Brain microvascular endothelial cell (primary cell): ENCODE measurements at regions not wholly inside any gene's neighbourhood (a gene's known extent, or its start where the extent isn't known, plus 50 kb on each side); places are given as distances from the start of the nearest gene placed in this dataset.

Experiments
- DNase-seq: peaks from one replicate; pipeline ENCODE4 v3.0.0-alpha.2; 2020
- H3K27ac ChIP-seq: fragments of 250-450 bp; sonication (Bioruptor Pico); 2 replicates; pipeline ENCODE4 v1.5.1; 2020; ENCODE audit warnings: mild to moderate bottlenecking, moderate library complexity
- H3K27me3 ChIP-seq: fragments of 250-450 bp; sonication (Bioruptor Pico); replicated peaks from 2 replicates; pipeline ENCODE4 v1.5.1; 2020; ENCODE audit warnings: mild to moderate bottlenecking
- H3K36me3 ChIP-seq: fragments of 250-450 bp; sonication (Bioruptor Pico); replicated peaks from 2 replicates; pipeline ENCODE4 v1.5.1; 2020; ENCODE audit warnings: mild to moderate bottlenecking
- H3K4me3 ChIP-seq: 2 replicates; pipeline ENCODE4 v1.5.1; 2011; ENCODE audit warnings: low read depth, mild to moderate bottlenecking, control low read depth, low read length, moderate library complexity
- CTCF ChIP-seq: IDR thresholded peaks from 2 replicates; pipeline ENCODE4 v1.5.1; 2011; ENCODE audit warnings: low read depth, mild to moderate bottlenecking, moderate library complexity, low read length, control low read depth, inconsistent platforms; ENCODE audit errors: missing control alignments
- in situ Hi-C: cut with HindIII; loops from 2 replicates; pipeline ENCODE4 v1.10.0; 2017; ENCODE audit warnings: low sequenced_read_pairs, low pct_ligation_motif_present

- no peak for TF ChIP-seq CTCF
- no peak overlapping the region for H3K27ac ChIP-seq
- H3K4me3 ChIP-seq, result no peak overlapping the region
- in situ Hi-C loops, result no loop called here
- H3K27me3 ChIP-seq, result no peaks in the 10 kb centered on the region
- no peak for DNase-seq
- no peaks in the 10 kb centered on the region for H3K36me3 ChIP-seq
Observed at GRCh38 chr6:71103641-71104040, 146.8 kb upstream of the B3GAT2 start.

- Histone ChIP-seq H3K4me3 (no peak overlapping the region), H3K36me3 (no peaks in the 10 kb centered on the region), H3K27ac (no peak overlapping the region), H3K27me3 (no peaks in the 10 kb centered on the region)
- in situ Hi-C loops, result no loop called here
- DNase-seq, result no peak
- no peak for TF ChIP-seq CTCF
Observed at GRCh38 chr6:71106276-71106675, 149.4 kb upstream of the B3GAT2 start.

- no peaks in the 10 kb centered on the region for H3K27me3 ChIP-seq
- in situ Hi-C loops, result no loop called here
- TF ChIP-seq CTCF, result no peak
- DNase-seq, result peak; percentile 87
- peak overlapping the region; percentile 36 for H3K4me3 ChIP-seq
- H3K36me3 ChIP-seq, result no peaks in the 10 kb centered on the region
- peak overlapping the region; percentile 67 for H3K27ac ChIP-seq
Observed at GRCh38 chr6:71107911-71108420, 151.1 kb upstream of the B3GAT2 start.

- no peaks in the 10 kb centered on the region for H3K36me3 ChIP-seq
- no peak overlapping the region for H3K27ac ChIP-seq
- no peak for DNase-seq
- no peak overlapping the region for H3K4me3 ChIP-seq
- in situ Hi-C loops, result no loop called here
- no peak for TF ChIP-seq CTCF
- no peaks in the 10 kb centered on the region for H3K27me3 ChIP-seq
Observed at GRCh38 chr6:71114544-71114943, 157.7 kb upstream of the B3GAT2 start.

GRCh38 chr6:71114986-71115385 is 158.1 kb upstream of the B3GAT2 start:
- no peak overlapping the region for H3K27ac ChIP-seq
- no peak overlapping the region for H3K4me3 ChIP-seq
- no peaks in the 10 kb centered on the region for H3K27me3 ChIP-seq
- no peak for TF ChIP-seq CTCF
- in situ Hi-C loops, result no loop called here
- no peak for DNase-seq
- no peaks in the 10 kb centered on the region for H3K36me3 ChIP-seq

GRCh38 chr6:71119560-71119959 is 162.7 kb upstream of the B3GAT2 start:
- no peak for DNase-seq
- Histone ChIP-seq H3K36me3 (no peaks in the 10 kb centered on the region), H3K27me3 (no peaks in the 10 kb centered on the region), H3K27ac (no peak overlapping the region), H3K4me3 (no peak overlapping the region)
- in situ Hi-C loops, result no loop called here
- TF ChIP-seq CTCF, result no peak
